ENCODE measurements at regions not wholly inside any gene's neighbourhood (a gene's known extent, or its start where the extent isn't known, plus 50 kb on each side); places are given as distances from the start of the nearest gene placed in this dataset.

DNA sequence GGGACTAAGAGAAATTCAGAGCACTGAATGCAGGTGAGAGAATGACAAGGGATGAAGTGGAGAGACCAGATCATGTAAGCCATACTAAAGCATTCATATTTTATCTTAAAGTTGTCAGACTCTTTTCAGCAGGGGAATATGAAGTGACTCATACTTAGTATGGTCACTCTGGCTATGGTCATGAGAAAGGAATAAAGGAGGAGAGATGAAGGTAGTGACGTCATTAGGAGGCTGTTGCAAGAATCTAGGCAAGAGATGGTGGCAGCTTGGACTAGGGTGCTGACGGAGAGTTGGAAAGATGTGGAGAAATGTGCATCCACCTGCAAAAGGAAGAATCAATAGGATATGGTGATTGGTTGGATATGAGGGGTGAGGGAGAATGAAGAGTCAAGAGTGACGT lies 203.2 kb upstream of the ACVR2A start:
- no peaks in the 10 kb centered on the region for H3K36me3 ChIP-seq (replicated peaks in 1 of 2; ENCODE audit: control extremely low read depth in 1 of 2, control insufficient read depth in 1 of 2, extremely low read depth in 1 of 2, insufficient read depth in 2 of 2, low read length in 1 of 2)
- no peak for ATAC-seq (ENCODE audit: low read depth)
- no peaks in the 10 kb centered on the region for H4K20me1 ChIP-seq (ENCODE audit: control insufficient read depth, insufficient read depth, low read length, poor library complexity, severe bottlenecking)
- no peak overlapping the region for H3K4me3 Mint-ChIP-seq
- no peaks in the 10 kb centered on the region for H3K9me3 Mint-ChIP-seq (ENCODE audit: insufficient read depth)
- H3K27me3 ChIP-seq (replicated peaks in 1 of 4; ENCODE audit: control extremely low read depth in 1 of 4, control insufficient read depth in 3 of 4, insufficient read depth in 4 of 4, low read length in 3 of 4): no peaks in the 10 kb centered on the region
- POLR2A ChIA-PET: no interaction called here
- no peak overlapping the region for H3K27ac ChIP-seq (ENCODE audit: low read length in 2 of 2)
- intact Hi-C loops (cut with micrococcal nuclease): no loop called here
- H3K4me3 ChIP-seq (ENCODE audit: control extremely low read depth in 1 of 5, extremely low read depth in 1 of 5, insufficient read depth in 1 of 5, low read depth in 2 of 5, low read length in 4 of 5): no peak overlapping the region
- H3K4me1 ChIP-seq (ENCODE audit: control insufficient read depth in 2 of 2, insufficient read depth in 2 of 2, low read length in 2 of 2): no peaks in the 10 kb centered on the region
- no peak overlapping the region for H2AFZ ChIP-seq (ENCODE audit: insufficient read depth, low read depth, low read length, poor library complexity, severe bottlenecking)
- no peak overlapping the region for H3K27ac Mint-ChIP-seq
- TF ChIP-seq EZH2 (IDR thresholded peaks at IDR 0.05; ENCODE audit: borderline replicate concordance, insufficient read depth, low read depth, low read length, poor library complexity, severe bottlenecking) (no peak), CTCF (IDR thresholded peaks at IDR 0.05) (no peak)
- WGBS (ENCODE audit: insufficient coverage): 85% methylated on average over 2 of the region's 3 CpGs
- peaks cover 5% of the 10 kb centered on the region for H3K4me1 Mint-ChIP-seq
- CTCF ChIA-PET: no interaction called here
- no peaks in the 10 kb centered on the region for H3K9me3 ChIP-seq (ENCODE audit: control extremely low read depth in 1 of 3, control insufficient read depth in 2 of 3, insufficient read depth in 1 of 3, low read length in 2 of 3)
- H3K27me3 Mint-ChIP-seq: no peaks in the 10 kb centered on the region
- DNase-seq: no peak
- H3K9ac ChIP-seq (ENCODE audit: low read length): no peak overlapping the region
- no peak overlapping the region for H3K4me2 ChIP-seq (replicated peaks; ENCODE audit: low read depth, low read length, poor library complexity, severe bottlenecking)
- no peaks in the 10 kb centered on the region for H3K79me2 ChIP-seq (ENCODE audit: control insufficient read depth, insufficient read depth, low read length)

DNA sequence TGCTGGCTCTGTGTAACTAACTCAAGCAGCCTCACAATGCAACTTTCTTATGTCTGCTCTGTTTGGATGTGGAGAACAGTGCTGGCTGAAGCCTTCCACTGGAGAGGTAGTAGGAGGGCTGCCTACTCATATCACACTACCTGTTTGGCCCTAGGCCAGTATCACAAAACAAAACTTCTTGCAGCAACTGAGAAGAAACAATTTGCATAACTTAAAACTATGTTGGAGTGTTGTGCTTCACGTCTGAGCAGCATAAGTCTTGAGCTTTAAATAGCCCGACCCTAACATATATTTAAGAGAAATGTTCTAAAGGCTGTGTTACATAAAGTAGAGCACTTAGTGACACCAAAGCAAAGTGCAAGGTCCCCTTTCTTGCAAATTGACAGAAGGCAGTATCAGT lies 204.9 kb upstream of the ACVR2A start:
- no peaks in the 10 kb centered on the region for H3K9me3 Mint-ChIP-seq (ENCODE audit: insufficient read depth)
- DNase-seq: no peak
- Histone ChIP-seq H3K79me2 (ENCODE audit: control insufficient read depth, insufficient read depth, low read length) (no peaks in the 10 kb centered on the region), H3K9ac (ENCODE audit: low read length) (no peak overlapping the region), H3K9me3 (ENCODE audit: control extremely low read depth in 1 of 3, control insufficient read depth in 2 of 3, insufficient read depth in 1 of 3, low read length in 2 of 3) (no peaks in the 10 kb centered on the region), H4K20me1 (ENCODE audit: control insufficient read depth, insufficient read depth, low read length, poor library complexity, severe bottlenecking) (no peaks in the 10 kb centered on the region), H2AFZ (ENCODE audit: insufficient read depth, low read depth, low read length, poor library complexity, severe bottlenecking) (no peak overlapping the region), H3K4me3 (ENCODE audit: control extremely low read depth in 1 of 5, extremely low read depth in 1 of 5, insufficient read depth in 1 of 5, low read depth in 2 of 5, low read length in 4 of 5) (no peak overlapping the region), H3K4me2 (replicated peaks; ENCODE audit: low read depth, low read length, poor library complexity, severe bottlenecking) (no peak overlapping the region), H3K36me3 (replicated peaks in 1 of 2; ENCODE audit: control extremely low read depth in 1 of 2, control insufficient read depth in 1 of 2, extremely low read depth in 1 of 2, insufficient read depth in 2 of 2, low read length in 1 of 2) (no peaks in the 10 kb centered on the region), H3K27ac (ENCODE audit: low read length in 2 of 2) (no peak overlapping the region), H3K27me3 (replicated peaks in 1 of 4; ENCODE audit: control extremely low read depth in 1 of 4, control insufficient read depth in 3 of 4, insufficient read depth in 4 of 4, low read length in 3 of 4) (no peaks in the 10 kb centered on the region), H3K4me1 (ENCODE audit: control insufficient read depth in 2 of 2, insufficient read depth in 2 of 2, low read length in 2 of 2) (peaks cover 0 to 8% of the 10 kb centered on the region in 2 donors)
- CTCF ChIA-PET: no interaction called here
- H3K27ac Mint-ChIP-seq: no peak overlapping the region
- no peak for ATAC-seq (ENCODE audit: low read depth)
- H3K4me3 Mint-ChIP-seq: no peak overlapping the region
- intact Hi-C loops (cut with micrococcal nuclease): no loop called here
- no peaks in the 10 kb centered on the region for H3K27me3 Mint-ChIP-seq
- POLR2A ChIA-PET: no interaction called here
- no peak for TF ChIP-seq CTCF (IDR thresholded peaks at IDR 0.05)
- no peak for TF ChIP-seq EZH2 (IDR thresholded peaks at IDR 0.05; ENCODE audit: borderline replicate concordance, insufficient read depth, low read depth, low read length, poor library complexity, severe bottlenecking)
- WGBS (ENCODE audit: insufficient coverage): no CpG with 5 or more reads among the region's 2 CpGs
- H3K4me1 Mint-ChIP-seq: peaks cover 19% of the 10 kb centered on the region
